ENCODE measurements at regions not wholly inside any gene's neighbourhood (a gene's known extent, or its start where the extent isn't known, plus 50 kb on each side); places are given as distances from the start of the nearest gene placed in this dataset.

- Histone ChIP-seq H3K79me2 (ENCODE audit: insufficient read depth, low read length) (no peaks in the 10 kb centered on the region), H3K27me3 (ENCODE audit: insufficient read depth, low read length) (no peaks in the 10 kb centered on the region), H4K20me1 (ENCODE audit: insufficient read depth) (no peaks in the 10 kb centered on the region), H3K9me2 (ENCODE audit: insufficient read depth) (no peaks in the 10 kb centered on the region), H3K4me1 (ENCODE audit: control insufficient read depth in 1 of 2, insufficient read depth in 2 of 2, low read length in 2 of 2) (no peaks in the 10 kb centered on the region), H3K27ac (ENCODE audit: low read depth, low read length) (no peak overlapping the region), H3K9ac (ENCODE audit: low read length) (no peak overlapping the region), H2AFZ (ENCODE audit: low read depth, low read length, poor library complexity, severe bottlenecking) (no peak overlapping the region), H3K9me3 (ENCODE audit: control insufficient read depth in 1 of 2, insufficient read depth in 1 of 2, low read depth in 1 of 2, low read length in 2 of 2) (no peaks in the 10 kb centered on the region), H3K36me3 (ENCODE audit: control insufficient read depth in 1 of 2, insufficient read depth in 2 of 2, low read length in 2 of 2) (no peaks in the 10 kb centered on the region), H3K4me3 (replicated peaks in 1 of 2; ENCODE audit: low read depth in 1 of 2, low read length in 2 of 2) (no peak overlapping the region), H3K4me2 (ENCODE audit: low read length) (no peak overlapping the region)
- TF ChIP-seq JUND (IDR thresholded peaks at IDR 0.05) = no peak
- POLR2A ChIA-PET = no interaction called here
- no TSS peak for BruUV-seq (replicated peaks)
- DNase-seq (ENCODE audit: low read depth, low spot score) = no peak
- intact Hi-C loops (cut with micrococcal nuclease) = no loop called here
- ATAC-seq = no peak
- RAD21 ChIA-PET (ENCODE audit: low non-redundant PET in 1 of 2, low total read pairs in 2 of 2, uncharacterized antibody in 2 of 2, unreplicated experiment in 2 of 2) = no interaction called here
- CTCF ChIA-PET = no interaction called here
These were observed 113.0 kb upstream of the ZNF648 start for GRCh38 chr1:182174513-182174855.

DNA sequence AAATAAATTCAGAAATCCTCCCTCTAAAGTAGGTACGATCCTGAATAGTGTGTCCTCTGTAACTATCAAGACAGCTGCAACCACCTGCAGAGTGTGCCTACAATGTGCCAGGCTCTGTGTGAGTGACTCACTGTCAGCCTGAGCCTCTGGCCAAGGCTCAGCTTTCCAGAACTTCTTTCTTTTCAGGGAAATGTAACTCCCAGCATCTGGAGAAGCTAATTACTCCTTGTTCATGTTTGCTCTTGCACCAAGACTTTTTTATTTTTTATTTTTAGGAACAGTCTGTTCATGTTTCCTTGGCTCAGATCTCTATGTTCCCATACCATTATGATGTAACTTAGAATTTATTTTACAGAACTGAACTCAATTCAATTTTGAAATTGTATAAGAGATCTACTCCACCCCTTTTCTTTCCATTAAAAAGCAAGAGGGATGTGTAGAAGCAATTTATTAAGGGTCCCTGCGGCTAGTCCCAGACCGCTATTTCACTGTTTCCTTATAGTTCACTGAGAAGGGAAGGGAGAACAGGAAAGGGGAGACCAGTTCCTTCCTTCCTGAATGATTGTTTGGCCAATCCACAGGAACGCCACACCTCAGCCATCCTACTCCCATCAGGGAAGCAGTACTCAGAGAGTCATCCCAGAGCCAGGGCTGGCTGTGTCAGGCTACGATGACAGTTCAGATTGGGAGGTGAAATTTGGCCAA, 112.4 kb upstream of the ZNF648 start:
- Histone ChIP-seq H3K27me3 (ENCODE audit: insufficient read depth, low read length) (no peaks in the 10 kb centered on the region), H3K9me3 (ENCODE audit: control insufficient read depth in 1 of 2, insufficient read depth in 1 of 2, low read depth in 1 of 2, low read length in 2 of 2) (no peaks in the 10 kb centered on the region), H3K4me2 (ENCODE audit: low read length) (no peak overlapping the region), H4K20me1 (ENCODE audit: insufficient read depth) (no peaks in the 10 kb centered on the region), H3K4me3 (replicated peaks in 1 of 2; ENCODE audit: low read depth in 1 of 2, low read length in 2 of 2) (no peak overlapping the region), H3K27ac (ENCODE audit: low read depth, low read length) (no peak overlapping the region), H3K79me2 (ENCODE audit: insufficient read depth, low read length) (no peaks in the 10 kb centered on the region), H3K36me3 (ENCODE audit: control insufficient read depth in 1 of 2, insufficient read depth in 2 of 2, low read length in 2 of 2) (no peaks in the 10 kb centered on the region), H2AFZ (ENCODE audit: low read depth, low read length, poor library complexity, severe bottlenecking) (no peak overlapping the region), H3K9ac (ENCODE audit: low read length) (no peak overlapping the region), H3K4me1 (ENCODE audit: control insufficient read depth in 1 of 2, insufficient read depth in 2 of 2, low read length in 2 of 2) (no peaks in the 10 kb centered on the region), H3K9me2 (ENCODE audit: insufficient read depth) (no peaks in the 10 kb centered on the region)
- ChIA-PET POLR2A (no interaction called here), RAD21 (ENCODE audit: low non-redundant PET in 1 of 2, low total read pairs in 2 of 2, uncharacterized antibody in 2 of 2, unreplicated experiment in 2 of 2) (no interaction called here), CTCF (no interaction called here)
- no peak for TF ChIP-seq SP1 (IDR thresholded peaks at IDR 0.05; ENCODE audit: low read depth)
- TF ChIP-seq, protein P1, sequence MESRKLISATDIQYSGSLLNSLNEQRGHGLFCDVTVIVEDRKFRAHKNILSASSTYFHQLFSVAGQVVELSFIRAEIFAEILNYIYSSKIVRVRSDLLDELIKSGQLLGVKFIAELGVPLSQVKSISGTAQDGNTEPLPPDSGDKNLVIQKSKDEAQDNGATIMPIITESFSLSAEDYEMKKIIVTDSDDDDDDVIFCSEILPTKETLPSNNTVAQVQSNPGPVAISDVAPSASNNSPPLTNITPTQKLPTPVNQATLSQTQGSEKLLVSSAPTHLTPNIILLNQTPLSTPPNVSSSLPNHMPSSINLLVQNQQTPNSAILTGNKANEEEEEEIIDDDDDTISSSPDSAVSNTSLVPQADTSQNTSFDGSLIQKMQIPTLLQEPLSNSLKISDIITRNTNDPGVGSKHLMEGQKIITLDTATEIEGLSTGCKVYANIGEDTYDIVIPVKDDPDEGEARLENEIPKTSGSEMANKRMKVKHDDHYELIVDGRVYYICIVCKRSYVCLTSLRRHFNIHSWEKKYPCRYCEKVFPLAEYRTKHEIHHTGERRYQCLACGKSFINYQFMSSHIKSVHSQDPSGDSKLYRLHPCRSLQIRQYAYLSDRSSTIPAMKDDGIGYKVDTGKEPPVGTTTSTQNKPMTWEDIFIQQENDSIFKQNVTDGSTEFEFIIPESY (IDR thresholded peaks at IDR 0.05; ENCODE audit: extremely low read depth, insufficient replicate concordance, low read length) = no peak
- no peak for TF ChIP-seq TCF7L2 (IDR thresholded peaks at IDR 0.05; ENCODE audit: borderline replicate concordance, extremely low read depth, insufficient read depth, insufficient read length)
- no peak for TF ChIP-seq ZNF274 (IDR thresholded peaks at IDR 0.05; ENCODE audit: low read depth, low read length)
- TF ChIP-seq, protein P2, sequence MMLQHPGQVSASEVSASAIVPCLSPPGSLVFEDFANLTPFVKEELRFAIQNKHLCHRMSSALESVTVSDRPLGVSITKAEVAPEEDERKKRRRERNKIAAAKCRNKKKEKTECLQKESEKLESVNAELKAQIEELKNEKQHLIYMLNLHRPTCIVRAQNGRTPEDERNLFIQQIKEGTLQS (IDR thresholded peaks at IDR 0.05) = no peak
- TF ChIP-seq POLR2A (IDR thresholded peaks at IDR 0.05; ENCODE audit: borderline replicate concordance, extremely low read depth, insufficient read depth, insufficient read length) = no peak
- no peak for TF ChIP-seq YY1 (IDR thresholded peaks at IDR 0.05; ENCODE audit: extremely low read depth, insufficient replicate concordance, low read depth, low read length)
- TF ChIP-seq RAD21 (IDR thresholded peaks at IDR 0.05; ENCODE audit: low read depth) = no peak
- no peak for TF ChIP-seq EZH2 (IDR thresholded peaks at IDR 0.05)
- no peak for TF ChIP-seq POLR2AphosphoS5 (IDR thresholded peaks at IDR 0.05; ENCODE audit: low read depth, low read length)
- TF ChIP-seq CEBPB (IDR thresholded peaks at IDR 0.05; ENCODE audit: low read depth) = no peak
- TF ChIP-seq MAX (IDR thresholded peaks at IDR 0.05) = no peak
- BruUV-seq (replicated peaks) = no TSS peak
- no peak for DNase-seq (ENCODE audit: low read depth, low spot score)
- no peak for ATAC-seq
- intact Hi-C loops (cut with micrococcal nuclease) = no loop called here

Measured in HCT116 (cell line).